GM18502 (cell line): ENCODE measurements at regions not wholly inside any gene's neighbourhood (a gene's known extent, or its start where the extent isn't known, plus 50 kb on each side); places are given as distances from the start of the nearest gene placed in this dataset.

Source experiments
- ATAC-seq: cut with Tn5 transposase; IDR thresholded peaks from one replicate; pipeline ENCODE4 v1.9.1; 2021; ENCODE audit warnings: mild to moderate bottlenecking; ENCODE audit not compliant: unreplicated experiment, poor library complexity

DNA sequence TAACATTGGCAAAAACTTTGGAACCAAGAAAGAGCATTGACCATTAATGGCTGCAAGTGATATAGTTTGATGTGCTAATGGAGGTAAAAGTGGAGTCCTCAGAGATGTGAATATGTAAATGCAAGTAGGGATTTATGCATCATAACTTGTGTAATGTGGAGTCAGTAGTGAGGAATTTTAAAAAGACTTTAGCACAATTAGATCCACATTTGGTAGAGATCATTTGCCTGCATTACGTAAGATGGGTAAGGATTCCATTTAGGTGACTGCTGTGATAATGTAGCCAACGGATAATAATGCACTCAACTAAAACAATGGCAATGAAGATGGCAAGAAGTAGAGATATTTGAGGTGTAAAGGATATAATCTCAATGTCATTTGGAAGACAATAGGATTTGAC lies 1128.4 kb downstream of the ADGRL3 start:
- no peak for ATAC-seq

DNA sequence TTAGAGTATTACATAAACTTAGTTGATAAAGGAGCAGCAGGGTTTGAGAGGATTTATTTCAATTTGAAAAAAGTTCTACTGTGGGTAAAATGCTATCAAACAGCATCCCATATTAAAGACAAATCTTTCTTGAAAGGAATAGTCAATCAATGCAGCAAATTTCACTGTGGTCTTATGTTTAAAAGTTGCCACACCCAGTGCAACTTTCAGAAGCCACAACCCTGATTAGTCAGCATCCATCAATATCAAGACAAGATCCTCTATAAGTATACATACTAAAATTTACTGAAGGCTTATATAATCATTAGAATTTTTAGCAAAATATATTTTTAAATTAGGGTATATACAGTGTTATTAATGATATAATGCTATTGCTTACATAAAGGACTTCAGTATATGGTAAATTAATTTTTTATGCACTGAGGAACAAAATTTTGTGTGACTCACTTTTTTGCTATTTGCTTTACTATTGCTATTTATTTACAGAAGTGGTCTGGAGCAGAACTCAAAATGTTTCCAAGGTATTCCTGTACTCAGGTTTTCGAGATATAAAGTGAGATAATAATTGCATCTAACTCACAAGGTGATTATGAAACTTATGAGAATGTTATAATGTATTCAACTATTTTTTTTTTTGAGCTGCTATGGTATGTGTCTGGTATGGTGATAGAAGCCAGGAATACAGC lies 1127.6 kb downstream of the ADGRL3 start:
- ATAC-seq, result no peak

DNA sequence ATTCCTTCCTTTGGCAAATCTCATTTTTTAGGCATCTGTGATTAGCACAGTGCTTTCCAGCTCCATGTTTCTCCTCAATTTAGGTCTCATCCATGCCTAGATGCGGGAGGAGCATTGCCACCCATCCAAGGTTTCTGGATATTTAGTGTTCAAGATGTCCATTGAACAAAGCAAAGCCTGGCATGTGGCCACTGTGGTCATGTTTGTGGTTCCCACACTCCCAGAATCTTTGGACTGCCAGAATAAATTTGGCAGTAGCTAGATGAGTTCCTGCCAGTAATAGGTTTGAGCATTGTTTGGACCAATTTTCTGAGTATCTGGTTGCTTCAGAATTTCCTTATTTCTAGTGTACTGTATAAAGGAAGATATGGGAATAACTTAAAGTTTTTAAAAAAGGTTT lies 1124.1 kb downstream of the ADGRL3 start:
- no peak for ATAC-seq

DNA sequence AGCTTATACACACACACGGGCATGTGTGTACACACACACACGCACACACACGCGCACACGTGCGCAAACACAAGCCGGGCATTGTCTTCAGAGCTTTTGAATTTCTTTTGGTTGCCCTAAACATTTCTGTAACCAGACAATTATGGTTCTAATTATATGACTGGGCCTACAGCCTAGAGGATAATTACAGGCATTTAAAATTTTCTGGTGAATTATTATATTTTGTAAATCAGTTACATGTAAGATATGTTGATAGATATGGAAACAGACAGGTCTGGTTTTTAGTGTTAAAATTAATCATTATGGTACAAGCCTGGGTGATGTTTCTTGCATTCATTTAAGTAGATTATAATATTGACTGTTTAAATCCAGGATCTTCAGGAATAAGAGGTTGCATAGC lies 1120.5 kb downstream of the ADGRL3 start:
- ATAC-seq, result no peak

DNA sequence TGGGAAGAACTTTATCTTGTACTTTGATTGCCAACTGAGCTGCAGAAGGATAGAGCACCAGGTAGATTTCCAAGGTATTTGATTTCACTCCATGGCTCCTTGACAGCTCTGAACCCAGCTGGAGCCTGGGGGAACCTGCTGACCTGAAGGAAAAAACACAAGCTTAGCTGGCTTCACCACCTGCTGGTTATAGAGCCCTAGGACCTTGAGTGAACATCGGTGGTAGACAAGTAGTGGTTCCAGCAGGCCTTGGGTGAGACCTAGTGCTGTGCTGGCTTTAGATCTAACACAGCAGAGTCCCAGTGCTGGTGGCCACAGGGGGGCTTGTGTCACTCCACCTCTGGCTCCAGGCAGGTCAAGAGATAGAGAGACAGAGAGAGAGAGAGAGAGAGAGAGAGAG lies 1102.6 kb downstream of the ADGRL3 start:
- ATAC-seq, result no peak

DNA sequence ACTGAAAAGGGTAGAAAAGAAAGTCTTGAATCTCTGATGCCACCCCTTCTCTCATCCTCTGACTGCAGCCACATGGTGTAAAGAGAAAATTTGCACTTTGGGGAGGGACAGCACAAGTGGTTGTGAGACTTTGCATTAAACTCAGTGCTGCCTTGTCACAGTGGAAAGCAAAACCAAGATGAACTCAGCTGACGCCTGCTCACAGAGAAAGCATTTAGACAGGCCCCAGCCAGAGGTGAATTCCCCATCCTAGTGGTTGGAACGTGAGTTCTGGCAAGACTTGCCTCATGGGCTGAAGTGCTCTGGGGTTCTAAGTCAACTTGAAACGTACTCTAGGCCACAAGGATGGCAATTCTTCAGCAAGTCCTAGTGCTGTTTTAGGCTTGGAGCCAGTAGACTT lies 1101.4 kb downstream of the ADGRL3 start:
- ATAC-seq, result no peak

DNA sequence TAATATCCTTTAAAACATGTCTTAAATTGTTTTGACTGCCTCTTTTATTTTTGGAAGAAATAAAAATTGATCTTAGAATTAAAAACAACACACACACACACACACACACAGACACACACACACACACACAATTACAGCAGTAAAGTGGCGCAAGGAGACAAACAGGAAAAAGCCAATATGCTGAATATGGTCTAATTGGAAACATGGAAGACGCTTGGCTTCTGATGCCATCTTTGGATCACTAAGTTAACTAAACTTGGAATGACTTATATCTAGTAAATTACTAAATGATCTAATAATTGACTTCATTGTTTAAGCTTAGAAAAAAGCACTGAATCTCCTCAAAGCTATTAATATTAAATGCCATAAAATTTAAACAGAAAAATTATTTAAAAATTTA lies 1093.4 kb downstream of the ADGRL3 start:
- ATAC-seq, result no peak

DNA sequence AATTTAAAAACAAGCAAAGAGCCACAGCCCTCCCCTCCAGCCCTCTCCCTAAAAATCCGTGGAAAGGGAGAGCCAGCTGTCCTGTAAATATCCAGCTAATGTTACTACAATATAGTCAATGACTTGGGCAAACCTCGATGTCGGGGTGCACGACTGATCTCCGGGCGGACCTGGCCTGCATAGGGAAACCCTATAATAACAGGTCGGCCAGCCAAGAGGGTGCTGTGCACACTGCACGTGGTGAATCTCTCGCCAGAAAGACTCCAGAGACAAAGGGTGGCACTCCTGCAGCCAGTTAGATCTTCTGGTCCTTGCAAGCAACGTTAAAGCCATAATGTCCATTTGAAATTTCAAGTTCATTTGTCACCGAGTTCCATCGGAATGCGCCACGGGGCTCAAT lies 1092.8 kb downstream of the ADGRL3 start:
- ATAC-seq, result no peak

DNA sequence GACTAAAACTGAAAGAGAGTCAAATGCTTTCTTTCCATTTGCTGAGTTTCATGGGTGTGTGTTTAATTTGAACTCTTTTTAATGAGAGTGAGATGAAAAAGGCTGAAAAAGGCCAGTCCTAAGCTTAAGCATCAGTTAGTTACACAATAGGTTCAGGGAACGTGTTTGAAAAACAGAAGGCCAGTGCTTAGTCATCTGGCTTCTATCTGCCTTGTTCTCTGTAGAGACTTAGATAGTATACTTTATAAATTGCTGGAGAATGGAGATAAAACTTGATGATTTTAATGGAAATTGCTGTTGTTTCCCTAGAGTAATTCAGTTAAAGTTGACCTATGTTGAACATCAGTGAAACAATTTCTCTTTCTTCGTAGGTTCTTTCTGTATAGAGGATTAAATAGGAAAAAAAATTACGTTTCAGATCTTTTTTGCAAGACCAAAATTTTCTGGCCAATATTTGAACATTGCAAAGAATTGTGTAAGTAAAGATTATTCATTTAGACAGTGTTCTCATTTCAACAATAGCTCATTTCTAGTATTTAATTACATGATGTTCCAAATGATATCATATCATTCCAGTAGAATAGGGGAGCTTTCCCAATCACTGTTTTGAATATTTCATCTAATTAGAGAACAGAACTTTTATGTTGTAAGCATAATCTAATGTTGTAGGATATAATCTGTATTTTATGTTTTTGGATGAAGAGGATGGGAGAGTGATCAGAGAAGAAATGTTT lies 1088.8 kb downstream of the ADGRL3 start:
- ATAC-seq, result no peak

DNA sequence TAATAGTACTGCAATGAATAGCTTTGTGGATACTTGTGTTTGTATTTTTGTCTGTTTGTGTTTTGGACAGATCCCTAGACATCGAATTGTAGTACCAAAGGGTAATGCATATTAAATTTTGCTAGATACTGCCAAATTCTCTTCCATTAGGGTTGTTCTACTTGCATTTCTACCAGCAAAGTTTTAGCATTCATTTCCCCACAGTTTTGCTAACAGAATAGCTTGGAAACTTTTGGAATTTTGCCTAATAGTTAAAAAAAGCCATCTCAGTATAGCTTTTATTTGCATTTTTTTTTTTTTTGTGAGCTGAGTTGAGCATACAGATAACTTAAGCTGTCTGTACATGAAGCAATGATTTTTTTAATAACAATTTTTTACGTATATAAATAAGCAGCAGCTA lies 1084.9 kb downstream of the ADGRL3 start:
- no peak for ATAC-seq

DNA sequence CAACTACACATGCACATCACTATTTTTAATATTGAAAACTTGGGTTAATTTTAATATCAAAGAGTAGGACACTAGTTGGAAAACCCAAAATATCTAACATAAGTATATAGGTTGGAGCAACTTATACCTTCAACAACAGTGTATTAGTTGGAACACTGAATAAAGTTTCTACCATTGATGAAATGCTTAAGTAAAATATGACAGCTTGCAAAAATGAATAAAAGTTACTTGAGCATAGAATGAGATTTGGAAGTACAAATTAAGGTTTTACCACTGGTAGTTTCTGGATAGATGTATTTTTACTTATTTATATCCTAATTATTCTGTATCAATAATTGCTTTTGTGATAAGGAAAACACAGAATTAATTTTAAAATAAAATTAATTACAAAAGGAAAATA lies 1079.6 kb downstream of the ADGRL3 start:
- ATAC-seq, result no peak

DNA sequence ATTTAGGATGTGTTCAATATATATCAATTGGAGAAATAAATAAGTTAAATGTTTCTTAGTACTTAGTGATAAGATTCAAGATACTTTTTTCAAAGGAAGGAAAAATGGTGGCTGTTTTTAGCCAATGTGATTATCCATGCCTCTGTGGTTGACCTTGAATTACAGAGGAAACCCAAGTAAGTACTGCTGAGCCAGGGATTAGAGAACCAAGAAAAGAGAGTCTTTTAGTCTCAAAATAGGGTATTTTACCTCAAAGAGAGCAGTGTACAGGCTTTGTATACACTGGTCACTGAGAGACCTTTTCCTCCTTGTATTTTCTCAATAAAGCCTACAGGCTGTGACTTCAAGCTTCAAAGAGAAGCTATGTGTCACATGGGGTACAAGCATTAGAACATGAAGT lies 1075.3 kb downstream of the ADGRL3 start:
- no peak for ATAC-seq

DNA sequence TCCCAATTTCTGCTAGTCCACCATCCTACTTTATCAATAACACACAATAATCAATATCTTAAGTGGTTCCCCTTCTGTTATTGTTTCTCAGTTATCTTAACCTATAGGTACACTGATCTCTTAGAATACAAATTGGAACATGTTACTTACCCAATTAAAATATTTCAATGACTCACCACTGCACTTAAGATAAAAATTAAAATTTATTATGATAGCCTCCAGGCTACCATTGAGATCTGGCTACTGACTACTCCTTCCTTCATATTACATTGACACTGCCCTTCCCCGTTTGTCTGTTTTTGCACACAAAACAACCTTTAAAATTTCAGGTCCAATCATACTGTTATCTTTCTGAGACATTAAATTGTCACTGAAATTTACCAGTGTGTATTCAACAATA lies 1074.7 kb downstream of the ADGRL3 start:
- ATAC-seq, result no peak

DNA sequence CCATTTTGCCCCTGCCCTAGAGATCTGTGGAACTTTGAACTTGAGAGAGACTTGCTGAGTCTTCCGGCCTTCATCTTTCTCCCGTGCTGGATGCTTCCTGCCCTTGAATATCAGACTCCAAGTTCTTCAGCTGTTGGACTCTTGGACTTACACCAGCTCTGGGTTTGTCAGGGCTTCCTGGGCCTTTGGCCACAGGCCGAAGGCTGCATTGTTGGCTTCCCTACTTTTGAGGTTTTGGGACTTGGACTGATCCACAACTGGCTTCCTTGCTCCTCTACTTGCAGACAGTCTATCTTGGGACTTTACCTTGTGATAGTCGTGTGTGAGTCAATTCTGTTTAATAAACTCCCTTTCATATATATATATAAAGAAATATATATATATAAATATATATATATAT lies 1071.0 kb downstream of the ADGRL3 start:
- ATAC-seq, result no peak

DNA sequence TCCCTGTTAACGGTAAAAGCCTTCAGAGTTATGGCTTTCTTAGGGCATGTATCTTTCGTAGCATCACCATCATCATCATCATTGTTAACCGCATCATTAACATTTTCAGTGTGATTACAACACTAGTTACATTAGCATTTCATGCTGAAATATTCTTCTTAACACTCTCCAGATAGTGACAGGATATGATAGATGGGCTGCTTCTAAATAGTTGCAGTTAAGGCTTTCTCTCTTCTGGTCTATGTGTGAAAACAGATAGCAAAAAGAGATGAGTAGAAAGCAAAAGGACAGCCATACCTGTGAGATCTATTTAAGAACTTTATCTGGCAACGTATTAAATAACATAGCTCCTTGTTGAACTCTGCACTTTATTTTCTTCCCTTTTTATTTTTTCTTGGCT lies 1069.8 kb downstream of the ADGRL3 start:
- ATAC-seq, result no peak

DNA sequence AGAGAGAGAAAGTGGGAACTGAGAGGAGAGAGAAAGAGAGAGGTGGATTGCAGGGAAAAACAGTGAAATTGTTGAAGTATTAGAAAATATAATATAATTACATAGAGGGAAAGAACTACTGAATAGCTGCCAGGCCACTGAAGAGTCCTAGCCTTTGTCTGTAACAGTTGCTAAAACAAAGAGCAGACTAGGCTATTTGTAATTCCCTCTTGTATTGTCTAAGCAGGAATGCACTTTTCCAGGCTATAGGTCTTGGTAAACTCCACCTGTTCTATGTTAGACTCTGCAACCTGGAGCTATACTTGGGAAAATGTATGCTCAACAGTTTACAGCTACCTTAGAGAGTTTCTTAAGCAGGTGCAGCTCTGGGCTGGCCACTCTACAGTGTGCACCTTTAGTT lies 1063.3 kb downstream of the ADGRL3 start:
- no peak for ATAC-seq

DNA sequence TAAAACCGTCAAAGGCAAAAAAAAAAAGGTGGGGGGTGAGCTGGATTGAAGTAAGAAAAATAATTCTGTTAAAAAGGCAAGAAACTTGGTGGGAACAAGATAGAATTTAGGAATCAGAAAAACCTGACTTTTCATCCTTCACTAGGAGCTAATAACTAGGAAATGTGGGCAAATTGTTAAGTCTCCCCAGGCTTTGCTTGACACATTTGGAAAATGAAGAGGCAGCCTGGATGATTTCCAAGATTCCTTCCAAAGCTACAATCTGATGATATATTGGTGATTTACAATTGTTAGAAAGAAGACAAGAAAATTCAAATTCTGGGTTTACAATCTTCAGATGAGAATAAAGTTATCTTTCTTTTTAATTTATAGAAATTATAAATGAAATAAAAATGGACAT lies 1062.5 kb downstream of the ADGRL3 start:
- no peak for ATAC-seq

DNA sequence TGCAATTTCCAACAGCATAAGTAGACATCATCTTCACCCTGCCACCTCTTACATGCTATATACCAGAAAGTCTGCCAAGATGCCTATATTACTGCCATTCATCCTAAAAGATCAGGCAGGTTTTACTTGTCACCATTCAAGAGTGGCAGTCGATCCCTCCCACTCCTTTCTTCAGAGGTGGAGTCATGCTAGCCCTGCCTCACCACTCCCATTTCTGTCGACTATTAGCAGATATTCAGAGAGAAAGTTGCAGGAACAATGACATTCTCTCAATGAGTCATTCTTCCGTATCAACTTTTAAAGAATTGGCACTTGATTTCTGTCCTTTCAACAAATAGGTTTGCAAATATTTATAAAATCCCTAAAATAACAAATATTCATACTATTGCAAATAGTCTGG lies 1060.1 kb downstream of the ADGRL3 start:
- no peak for ATAC-seq

DNA sequence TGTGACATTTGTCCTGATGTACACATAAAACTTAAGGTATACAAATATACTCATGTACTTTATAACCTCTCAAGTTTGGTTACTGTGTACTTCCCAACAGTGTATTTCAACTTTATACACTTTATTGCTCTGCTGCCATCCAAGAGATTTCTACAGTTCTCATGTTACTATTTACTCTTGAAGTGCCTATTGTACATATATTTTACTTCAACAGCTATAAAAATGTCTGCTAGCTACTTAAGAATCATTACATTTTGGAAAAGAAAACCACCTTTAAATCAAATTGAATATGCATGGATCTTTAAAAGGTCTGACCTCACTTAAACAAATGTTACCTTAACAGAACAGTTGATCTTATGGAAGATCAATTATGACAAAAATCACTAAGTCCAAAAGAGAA lies 1056.4 kb downstream of the ADGRL3 start:
- no peak for ATAC-seq

DNA sequence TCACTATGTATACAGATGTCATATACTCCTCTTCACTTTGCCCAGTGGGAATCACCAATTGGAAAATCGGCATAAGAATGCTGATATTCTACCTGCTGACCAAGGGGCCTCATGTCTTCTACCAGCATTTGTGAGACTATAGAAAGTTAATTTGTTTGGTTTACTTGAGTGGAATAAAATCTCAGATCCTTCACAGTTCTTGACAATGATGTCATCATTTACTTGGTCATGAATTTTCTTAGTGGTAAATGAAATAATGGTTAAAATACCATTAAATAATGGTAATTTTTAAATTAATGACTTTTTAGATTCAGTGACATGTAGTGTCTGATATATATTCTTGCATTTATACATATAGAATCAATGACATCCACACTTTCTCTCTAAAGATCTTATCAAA lies 1052.6 kb downstream of the ADGRL3 start:
- ATAC-seq, result no peak

DNA sequence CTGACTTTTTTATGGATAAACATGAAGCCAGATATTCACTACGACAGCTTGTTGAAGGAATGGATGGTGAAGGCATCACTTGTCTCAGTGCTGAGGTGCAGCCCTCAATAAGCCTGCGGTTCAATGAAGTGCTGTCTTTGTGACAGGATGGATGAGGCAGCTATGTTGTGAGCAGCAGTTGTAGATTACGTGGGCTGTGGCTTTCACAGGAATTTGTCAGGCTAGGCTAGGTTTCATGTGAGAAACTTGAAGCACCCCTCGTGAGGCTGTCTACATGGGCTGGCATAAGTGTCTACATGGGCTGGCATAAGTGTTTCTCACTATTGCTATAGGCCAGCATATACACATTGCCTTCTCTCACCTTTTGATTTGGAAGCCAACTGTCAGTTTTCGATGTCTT lies 1050.0 kb downstream of the ADGRL3 start:
- no peak for ATAC-seq

DNA sequence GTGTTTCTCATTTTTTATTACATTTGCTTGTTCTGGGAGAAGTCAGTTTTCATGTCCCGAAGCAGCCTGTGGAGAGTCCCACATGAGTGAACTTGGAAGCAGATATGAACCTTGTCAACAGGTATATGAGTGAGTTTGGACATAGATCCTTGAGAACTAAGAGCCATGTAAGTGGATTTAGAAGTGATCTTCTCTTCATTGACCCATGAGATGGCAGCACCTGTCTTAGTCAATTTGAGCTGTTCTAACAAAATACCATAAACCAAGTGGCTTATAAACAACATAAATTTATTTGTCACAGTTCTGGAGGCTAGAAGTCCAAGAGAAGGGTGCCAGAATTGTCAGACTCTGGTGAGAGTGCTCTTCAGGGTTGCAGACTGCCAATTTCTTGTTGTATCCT lies 1043.8 kb downstream of the ADGRL3 start:
- ATAC-seq, result no peak
